Keratinocyte (primary cell): ENCODE measurements at regions not wholly inside any gene's neighbourhood (a gene's known extent, or its start where the extent isn't known, plus 50 kb on each side); places are given as distances from the start of the nearest gene placed in this dataset.

Experiments
- DNase-seq: peaks from one replicate; pipeline ENCODE4 v3.0.0-alpha.2; 2011; ENCODE audit warnings: low read depth, missing footprints, low spot score
- FAIRE-seq: peaks from 2 replicates; lab custom pipeline; 2011; peaks lifted over from hg19 to GRCh38; lab: Jason Lieb, UNC
- H2AFZ ChIP-seq: 2 replicates; pipeline ENCODE4 v1.6.0; 2012; ENCODE audit warnings: low read length, control low read depth, inconsistent platforms; ENCODE audit not compliant: control insufficient read depth
- H3K27ac ChIP-seq: 2 replicates; pipeline ENCODE4 v1.5.1; 2011; ENCODE audit warnings: low read length; ENCODE audit not compliant: control insufficient read depth, insufficient read depth
- H3K27me3 ChIP-seq: 3 replicates; pipeline ENCODE4 v1.6.0; 2011; ENCODE audit warnings: low read length; ENCODE audit not compliant: control insufficient read depth, insufficient read depth; ENCODE audit errors: extremely low read depth
- H3K36me3 ChIP-seq, 2 experiments: 2 replicates in 1 of 2; 3 replicates in 1 of 2; pipeline ENCODE4 v1.5.1; 2011; ENCODE audit warnings: low read length in 2 of 2, mild to moderate bottlenecking in 1 of 2; ENCODE audit not compliant: control insufficient read depth in 2 of 2, insufficient read depth in 2 of 2; ENCODE audit errors: extremely low read depth in 1 of 2
- H3K4me1 ChIP-seq: 3 replicates; pipeline ENCODE4 v1.5.1; 2011; ENCODE audit warnings: low read length; ENCODE audit not compliant: control insufficient read depth, insufficient read depth; ENCODE audit errors: extremely low read depth
- H3K4me2 ChIP-seq: 3 replicates; pipeline ENCODE4 v1.6.0; 2011; ENCODE audit warnings: low read depth, low read length; ENCODE audit not compliant: control insufficient read depth, insufficient read depth; ENCODE audit errors: extremely low read depth
- H3K4me3 ChIP-seq, 3 experiments: fragments of 200-600 bp in 1 of 3; sonication (generic) in 1 of 3; 2 replicates in 2 of 3; 3 replicates in 1 of 3; pipeline ENCODE4 v1.5.1; 2011 to 2016; ENCODE audit warnings: low read length in 3 of 3, mild to moderate bottlenecking in 3 of 3, control low read depth in 2 of 3, inconsistent platforms in 1 of 3, low read depth in 1 of 3, mixed read lengths in 1 of 3, mixed run types in 1 of 3, moderate library complexity in 1 of 3; ENCODE audit not compliant: control insufficient read depth in 2 of 3, insufficient read depth in 2 of 3; ENCODE audit errors: extremely low read depth in 1 of 3
- H3K79me2 ChIP-seq: 2 replicates; pipeline ENCODE4 v1.6.0; 2012; ENCODE audit warnings: low read length; ENCODE audit not compliant: control insufficient read depth, insufficient read depth
- H3K9ac ChIP-seq: 3 replicates; pipeline ENCODE4 v1.6.0; 2011; ENCODE audit warnings: low read length; ENCODE audit not compliant: control insufficient read depth, insufficient read depth; ENCODE audit errors: extremely low read depth
- H3K9me1 ChIP-seq: 3 replicates; pipeline ENCODE4 v1.6.0; 2011; ENCODE audit warnings: low read length; ENCODE audit not compliant: control insufficient read depth, insufficient read depth; ENCODE audit errors: extremely low read depth
- H3K9me3 ChIP-seq: 2 replicates; pipeline ENCODE4 v1.5.1; 2012; ENCODE audit warnings: low read depth, low read length; ENCODE audit not compliant: control insufficient read depth
- H4K20me1 ChIP-seq: 3 replicates; pipeline ENCODE4 v1.6.0; 2011; ENCODE audit warnings: low read length; ENCODE audit not compliant: control insufficient read depth, insufficient read depth; ENCODE audit errors: extremely low read depth
- CTCF ChIP-seq, 3 experiments: IDR thresholded peaks in 1 of 3; conservative IDR thresholded peaks in 1 of 3; optimal IDR thresholded peaks in 1 of 3; 2 replicates in 2 of 3; 3 replicates in 1 of 3; pipeline versions ENCODE3 to v1.5.1; 2011; ENCODE audit warnings: low read length in 3 of 3, mild to moderate bottlenecking in 3 of 3, moderate library complexity in 2 of 3, control low read depth in 1 of 3, inconsistent platforms in 1 of 3; ENCODE audit not compliant: insufficient read depth in 2 of 3; ENCODE audit errors: extremely low read depth in 1 of 3
- EZH2 ChIP-seq: IDR thresholded peaks from one replicate; pipeline ENCODE4 v1.6.1; 2012; ENCODE audit warnings: inconsistent platforms, mild to moderate bottlenecking, low read length, moderate library complexity
- dilution Hi-C: fragments of 300-500 bp; cut with MboI; formaldehyde crosslinking; loops from one replicate; pipeline ENCODE4 v1.7.0; 2020; ENCODE audit warnings: low sequenced_read_pairs; ENCODE audit not compliant: extremely low pct_ligation_motif_present

GRCh38 chr2:821546-821945, 129.1 kb upstream of the SNTG2 start:
- Histone ChIP-seq H3K9me3 (peaks cover 11% of the 10 kb centered on the region), H3K27ac (no peak overlapping the region), H3K79me2 (no peaks in the 10 kb centered on the region), H4K20me1 (no peaks in the 10 kb centered on the region), H3K9me1 (no peaks in the 10 kb centered on the region), H2AFZ (no peak overlapping the region), H3K4me1 (no peaks in the 10 kb centered on the region), H3K4me2 (no peak overlapping the region), H3K36me3 (no peaks in the 10 kb centered on the region), H3K27me3 (no peaks in the 10 kb centered on the region), H3K9ac (no peak overlapping the region), H3K4me3 (no peak overlapping the region)
- DNase-seq (no peak), FAIRE-seq (no peak)
- TF ChIP-seq EZH2 (no peak), CTCF (optimal IDR thresholded peaks at IDR 0.05 in 1 of 3, IDR thresholded peaks at IDR 0.05 in 1 of 3, conservative IDR thresholded peaks at IDR 0.05 in 1 of 3; ENCODE audit: extremely low read depth in 1 of 3, insufficient read depth in 2 of 3, low read length in 3 of 3) (no peak)
- dilution Hi-C loops: no loop called here

GRCh38 chr2:819601-820000, 131.0 kb upstream of the SNTG2 start:
- H3K27me3 ChIP-seq: no peaks in the 10 kb centered on the region
- H3K4me2 ChIP-seq: no peak overlapping the region
- no peaks in the 10 kb centered on the region for H3K79me2 ChIP-seq
- FAIRE-seq: no peak
- H2AFZ ChIP-seq: no peak overlapping the region
- DNase-seq: no peak
- H3K4me3 ChIP-seq: no peak overlapping the region
- H4K20me1 ChIP-seq: no peaks in the 10 kb centered on the region
- TF ChIP-seq EZH2: no peak
- TF ChIP-seq CTCF (optimal IDR thresholded peaks at IDR 0.05 in 1 of 3, IDR thresholded peaks at IDR 0.05 in 1 of 3, conservative IDR thresholded peaks at IDR 0.05 in 1 of 3; ENCODE audit: extremely low read depth in 1 of 3, insufficient read depth in 2 of 3, low read length in 3 of 3): no peak
- H3K9ac ChIP-seq: no peak overlapping the region
- H3K4me1 ChIP-seq: no peaks in the 10 kb centered on the region
- peaks cover 11% of the 10 kb centered on the region for H3K9me3 ChIP-seq
- H3K36me3 ChIP-seq: no peaks in the 10 kb centered on the region
- dilution Hi-C loops: no loop called here
- no peak overlapping the region for H3K27ac ChIP-seq
- no peaks in the 10 kb centered on the region for H3K9me1 ChIP-seq
